PFSK-1 (cell line): ENCODE measurements at regions not wholly inside any gene's neighbourhood (a gene's known extent, or its start where the extent isn't known, plus 50 kb on each side); places are given as distances from the start of the nearest gene placed in this dataset.

ENCODE experiments used
- FOXP2 ChIP-seq: optimal IDR thresholded peaks from 2 replicates; pipeline ENCODE3; 2011; ENCODE audit warnings: borderline replicate concordance, control low read depth, inconsistent platforms; ENCODE audit not compliant: insufficient read depth; ENCODE audit errors: extremely low read length, extremely low read depth
- POLR2AphosphoS5 ChIP-seq: IDR thresholded peaks from 2 replicates; pipeline ENCODE4 v1.6.1; 2012; ENCODE audit warnings: low read depth, mild to moderate bottlenecking, control low read depth, low read length, moderate library complexity
- REST ChIP-seq, 2 experiments: IDR thresholded peaks; 2 replicates each; pipeline versions ENCODE4 v1.6.1 to v1.8.0; 2011 to 2012; ENCODE audit warnings: low read depth in 2 of 2, low read length in 2 of 2, control low read depth in 1 of 2, inconsistent platforms in 1 of 2, mild to moderate bottlenecking in 1 of 2, moderate library complexity in 1 of 2; ENCODE audit not compliant: insufficient read depth in 1 of 2
- SIN3A ChIP-seq: IDR thresholded peaks from 2 replicates; pipeline ENCODE4 v1.6.1; 2012; ENCODE audit warnings: mild to moderate bottlenecking, low read length, moderate library complexity, borderline replicate concordance; ENCODE audit not compliant: insufficient read depth
- TAF1 ChIP-seq: IDR thresholded peaks from 2 replicates; pipeline ENCODE4 v1.6.1; 2012; ENCODE audit warnings: low read length, control low read depth, borderline replicate concordance; ENCODE audit not compliant: insufficient read depth

GRCh38 chr12:125372085-125372484 lies 306.9 kb downstream of the AACS start:
- TF ChIP-seq SIN3A = no peak
- no peak for TF ChIP-seq TAF1
- TF ChIP-seq FOXP2 = no peak
- TF ChIP-seq POLR2AphosphoS5 = no peak
- no peak for TF ChIP-seq REST (IDR thresholded peaks at IDR 0.05; ENCODE audit: insufficient read depth in 1 of 2, low read depth in 2 of 2, low read length in 2 of 2)

GRCh38 chr12:125373375-125373774 lies 308.1 kb downstream of the AACS start:
- no peak for TF ChIP-seq FOXP2
- TF ChIP-seq TAF1 = no peak
- no peak for TF ChIP-seq SIN3A
- no peak for TF ChIP-seq POLR2AphosphoS5
- no peak for TF ChIP-seq REST (IDR thresholded peaks at IDR 0.05; ENCODE audit: insufficient read depth in 1 of 2, low read depth in 2 of 2, low read length in 2 of 2)

- no peak for TF ChIP-seq REST (IDR thresholded peaks at IDR 0.05; ENCODE audit: insufficient read depth in 1 of 2, low read depth in 2 of 2, low read length in 2 of 2)
- TF ChIP-seq FOXP2 = no peak
- no peak for TF ChIP-seq SIN3A
- no peak for TF ChIP-seq POLR2AphosphoS5
- no peak for TF ChIP-seq TAF1
Measured at GRCh38 chr12:125376422-125376821, 311.2 kb downstream of the AACS start.

GRCh38 chr12:125377093-125377492 lies 311.9 kb downstream of the AACS start:
- TF ChIP-seq FOXP2 = no peak
- TF ChIP-seq POLR2AphosphoS5 = no peak
- no peak for TF ChIP-seq REST (IDR thresholded peaks at IDR 0.05; ENCODE audit: insufficient read depth in 1 of 2, low read depth in 2 of 2, low read length in 2 of 2)
- TF ChIP-seq TAF1 = no peak
- no peak for TF ChIP-seq SIN3A

- TF ChIP-seq FOXP2 (no peak), POLR2AphosphoS5 (no peak), REST (IDR thresholded peaks at IDR 0.05; ENCODE audit: insufficient read depth in 1 of 2, low read depth in 2 of 2, low read length in 2 of 2) (peak; percentile 59 to 89; a peak in 3 of 4 replicates), TAF1 (no peak), SIN3A (no peak)
Measured at GRCh38 chr12:125381373-125381772, 316.1 kb downstream of the AACS start.
